ENCODE measurements at regions not wholly inside any gene's neighbourhood (a gene's known extent, or its start where the extent isn't known, plus 50 kb on each side); places are given as distances from the start of the nearest gene placed in this dataset.

GRCh38 chr3:174414902-174415301 lies 444.2 kb upstream of the NAALADL2 start:
- TF ChIP-seq CTCF (IDR thresholded peaks at IDR 0.05; ENCODE audit: low read depth, low read length, poor library complexity, severe bottlenecking) (no peak), EZH2phosphoT487 (IDR thresholded peaks at IDR 0.05; ENCODE audit: borderline replicate concordance, low read length) (no peak)
